22Rv1 (cell line): ENCODE measurements at regions not wholly inside any gene's neighbourhood (a gene's known extent, or its start where the extent isn't known, plus 50 kb on each side); places are given as distances from the start of the nearest gene placed in this dataset.

Experiments
- H3K27ac ChIP-seq: fragments of 450-650 bp; 2 replicates; pipeline ENCODE4 v1.5.1; 2017
- CTCF ChIP-seq: fragments of 450-650 bp; IDR thresholded peaks from 2 replicates; pipeline ENCODE4 v1.5.1; 2017; ENCODE audit warnings: mild to moderate bottlenecking
- ZFX ChIP-seq: fragments of 450-650 bp; IDR thresholded peaks from 2 replicates; pipeline ENCODE4 v1.6.1; 2017; ENCODE audit warnings: antibody characterized with exemption, borderline replicate concordance

DNA sequence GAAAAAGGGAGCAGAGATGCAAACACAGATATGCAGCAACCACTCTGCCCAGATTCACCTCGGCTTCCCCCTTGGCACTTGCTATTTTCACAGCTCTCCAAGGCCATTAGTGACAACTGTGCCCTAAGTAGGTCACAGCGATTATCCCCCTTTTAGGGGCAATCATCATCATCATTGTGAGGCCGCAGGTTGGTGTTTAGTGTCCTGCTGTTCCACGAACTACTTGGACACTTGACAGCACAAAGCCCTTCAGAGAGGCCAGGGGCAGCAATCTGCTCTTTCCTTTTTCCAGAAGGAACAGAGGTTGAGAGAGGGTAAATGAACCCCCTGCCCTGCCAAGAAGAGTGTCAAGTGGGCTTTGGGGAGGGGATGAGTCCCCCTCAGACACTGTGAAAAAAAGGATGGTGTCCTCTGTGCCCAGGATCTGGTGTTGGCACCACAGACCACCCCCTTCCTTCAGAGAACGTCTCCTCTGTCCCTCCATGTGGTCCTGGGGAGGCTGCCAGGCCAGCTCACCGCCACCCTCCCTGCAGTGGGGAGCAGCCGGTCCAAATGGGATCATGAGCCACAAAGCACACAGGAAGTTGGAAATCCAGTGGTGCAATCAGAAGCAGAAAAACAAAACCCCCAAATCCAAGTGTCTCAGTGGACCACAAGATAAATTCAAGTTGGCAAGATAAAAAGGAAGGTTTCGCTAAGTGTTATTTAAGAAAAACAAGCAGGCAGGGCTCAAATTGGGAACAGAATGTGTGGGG, 78.4 kb upstream of the MED9 start:
- TF ChIP-seq CTCF (no peak), ZFX (no peak)
- no peak overlapping the region for H3K27ac ChIP-seq

DNA sequence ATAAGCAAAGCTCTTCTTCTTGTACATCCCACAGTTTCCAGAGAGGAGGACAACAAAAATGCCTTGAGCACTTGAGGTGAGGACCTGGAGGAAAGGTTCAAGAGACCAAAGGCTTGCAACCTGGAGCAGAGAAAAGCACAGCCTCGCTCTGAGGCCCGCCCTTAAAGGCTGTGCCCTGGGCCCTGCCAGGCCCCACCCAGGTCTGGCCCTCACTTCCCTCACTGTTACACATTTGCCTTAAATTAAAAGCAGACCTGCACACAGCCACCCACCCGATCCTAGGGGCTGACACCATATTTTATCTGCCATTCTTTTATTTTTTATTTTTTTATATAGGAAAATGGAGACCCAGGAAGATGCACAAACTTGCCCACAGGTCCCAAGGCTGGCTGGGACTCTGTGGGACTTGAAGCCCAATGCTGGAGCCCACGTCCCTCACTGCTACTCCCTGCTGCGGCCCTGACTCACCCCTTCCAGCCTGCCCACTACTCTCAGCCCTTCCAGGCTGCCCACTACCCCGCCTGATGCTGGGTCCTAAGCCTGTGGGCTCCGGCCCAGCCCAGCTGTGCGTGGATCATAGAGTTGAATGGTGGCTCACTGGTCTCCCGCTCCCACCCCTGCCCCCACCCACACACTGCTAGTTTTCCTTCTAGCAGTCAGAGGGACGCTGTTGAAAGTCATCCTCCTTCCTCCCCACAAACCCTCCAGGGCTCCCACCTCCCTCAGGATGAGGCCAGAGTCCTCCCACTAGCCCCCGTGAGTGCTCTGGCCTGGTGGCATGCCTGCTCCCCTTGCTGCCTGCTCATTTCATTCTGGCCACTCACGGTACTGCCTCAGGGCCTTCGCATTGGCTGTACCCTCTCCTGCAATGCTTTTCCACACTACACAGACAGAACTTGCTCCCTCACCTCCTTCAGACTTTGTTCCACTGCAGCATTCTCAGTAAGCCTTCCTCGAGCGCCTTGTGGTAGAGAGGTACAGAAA, 77.6 kb upstream of the MED9 start:
- TF ChIP-seq ZFX: no peak
- H3K27ac ChIP-seq: no peak overlapping the region

GRCh38 chr17:17400070-17400469, 76.7 kb upstream of the MED9 start:
- TF ChIP-seq ZFX (no peak), CTCF (no peak)
- no peak overlapping the region for H3K27ac ChIP-seq

DNA sequence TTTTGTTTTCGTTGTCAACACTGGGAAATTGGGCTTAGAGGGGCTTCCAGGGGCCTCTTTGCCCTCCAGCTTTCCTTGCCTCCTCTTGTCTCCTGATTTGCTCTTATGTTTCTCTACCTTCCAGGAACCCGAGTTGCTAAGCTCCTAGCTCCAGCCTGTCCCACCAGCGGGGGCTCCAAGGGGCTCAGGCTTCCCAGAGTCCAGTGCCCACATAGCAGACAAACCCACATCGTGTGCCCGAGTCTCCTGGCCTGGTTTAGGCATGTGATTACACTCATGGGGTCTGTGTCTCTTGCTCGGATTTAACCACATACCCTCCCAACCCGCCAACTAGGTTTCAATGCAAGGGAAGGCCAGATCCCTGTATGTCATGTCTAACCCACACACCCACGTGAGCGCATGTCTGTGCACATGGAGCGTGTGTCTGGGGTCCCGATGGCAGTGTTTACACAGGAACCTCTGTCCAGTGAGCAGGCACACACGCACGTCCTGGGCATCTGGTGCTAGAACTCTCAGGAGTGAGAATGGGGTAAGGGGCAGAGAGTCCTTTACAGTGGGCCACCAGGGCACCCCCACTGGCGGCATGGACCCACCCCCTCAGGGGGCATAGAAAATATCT, 76.1 kb upstream of the MED9 start:
- no peak overlapping the region for H3K27ac ChIP-seq
- no peak for TF ChIP-seq CTCF
- no peak for TF ChIP-seq ZFX

DNA sequence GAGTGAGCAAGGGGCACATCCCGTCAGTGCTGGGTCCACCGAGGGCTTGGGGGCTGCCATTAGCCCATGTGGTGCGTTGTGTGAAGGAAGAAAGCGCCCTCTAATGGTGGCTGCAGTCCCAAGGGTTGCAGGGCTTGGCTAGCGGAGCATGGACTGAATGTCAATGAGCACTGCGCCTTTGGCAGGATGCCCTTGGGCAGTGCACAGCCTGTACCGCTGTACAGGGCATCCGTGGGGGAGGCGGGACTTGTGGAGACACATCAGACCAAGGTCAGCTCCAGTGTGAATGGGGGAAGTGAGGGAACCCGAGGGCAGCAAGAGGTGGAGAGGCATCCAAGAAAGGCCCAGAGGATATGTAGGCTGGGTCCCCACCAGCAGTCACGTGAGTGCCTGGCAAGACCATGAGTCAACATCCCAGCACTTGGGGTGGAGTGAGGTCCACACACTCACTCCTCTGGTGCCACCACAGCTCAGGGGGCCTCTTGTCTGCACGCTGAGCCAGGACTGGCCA, 75.5 kb upstream of the MED9 start:
- H3K27ac ChIP-seq: no peak overlapping the region
- TF ChIP-seq ZFX (no peak), CTCF (peak; percentile 58)

- H3K27ac ChIP-seq: no peak overlapping the region
- TF ChIP-seq ZFX (no peak), CTCF (no peak)
These were observed 74.2 kb upstream of the MED9 start for GRCh38 chr17:17402558-17402957.

GRCh38 chr17:17403065-17403464, 73.7 kb upstream of the MED9 start:
- TF ChIP-seq CTCF (no peak), ZFX (no peak)
- H3K27ac ChIP-seq: no peak overlapping the region
